Hematopoietic multipotent progenitor cell (in vitro differentiated cells): ENCODE measurements at regions not wholly inside any gene's neighbourhood (a gene's known extent, or its start where the extent isn't known, plus 50 kb on each side); places are given as distances from the start of the nearest gene placed in this dataset.

Experiments
- DNase-seq, 3 donors: peaks; one replicate each; pipeline ENCODE4 v3.0.0-alpha.2; 2011 to 2015; ENCODE audit warnings: low read depth in 2 of 3, low spot score in 2 of 3

GRCh38 chr3:102176333-102177050 is 258.3 kb upstream of the ZPLD1 start:
- DNase-seq = peak in 1 of 3 donors; percentile 10

DNA sequence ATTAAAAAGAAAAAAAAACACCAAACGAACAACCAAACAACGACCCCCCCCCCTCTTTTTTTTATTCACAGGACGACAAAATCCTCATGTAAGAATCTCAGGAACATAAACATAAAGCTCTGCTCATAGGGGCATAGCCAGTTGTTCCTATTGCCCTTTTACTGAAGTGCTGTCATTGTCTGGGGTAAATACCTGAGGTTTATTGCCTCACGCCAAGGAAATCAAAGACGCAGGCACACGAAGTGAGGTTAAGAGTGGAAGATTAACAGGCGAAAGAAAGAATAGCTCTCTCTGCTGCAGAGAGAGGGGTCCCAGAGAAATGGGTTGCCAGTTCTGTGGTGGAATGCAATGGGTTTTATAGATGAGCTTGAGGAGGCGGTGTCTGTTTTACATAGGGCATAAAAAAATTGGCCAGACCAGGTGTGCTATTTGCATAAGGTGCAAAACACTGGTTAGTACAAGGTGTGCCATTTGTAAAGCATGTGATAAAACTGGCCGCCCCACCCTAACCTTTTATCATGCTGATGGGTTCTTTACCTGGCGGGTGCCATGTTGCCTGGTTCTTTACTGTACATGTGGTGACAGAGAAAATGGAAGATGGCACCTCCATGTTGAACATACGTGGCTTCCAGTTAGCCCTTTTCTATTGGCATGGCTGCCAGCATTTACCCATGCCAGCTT is 257.6 kb upstream of the ZPLD1 start:
- no peak for DNase-seq

- DNase-seq = no peak
Observed at GRCh38 chr3:102178817-102179216, 256.0 kb upstream of the ZPLD1 start.

DNA sequence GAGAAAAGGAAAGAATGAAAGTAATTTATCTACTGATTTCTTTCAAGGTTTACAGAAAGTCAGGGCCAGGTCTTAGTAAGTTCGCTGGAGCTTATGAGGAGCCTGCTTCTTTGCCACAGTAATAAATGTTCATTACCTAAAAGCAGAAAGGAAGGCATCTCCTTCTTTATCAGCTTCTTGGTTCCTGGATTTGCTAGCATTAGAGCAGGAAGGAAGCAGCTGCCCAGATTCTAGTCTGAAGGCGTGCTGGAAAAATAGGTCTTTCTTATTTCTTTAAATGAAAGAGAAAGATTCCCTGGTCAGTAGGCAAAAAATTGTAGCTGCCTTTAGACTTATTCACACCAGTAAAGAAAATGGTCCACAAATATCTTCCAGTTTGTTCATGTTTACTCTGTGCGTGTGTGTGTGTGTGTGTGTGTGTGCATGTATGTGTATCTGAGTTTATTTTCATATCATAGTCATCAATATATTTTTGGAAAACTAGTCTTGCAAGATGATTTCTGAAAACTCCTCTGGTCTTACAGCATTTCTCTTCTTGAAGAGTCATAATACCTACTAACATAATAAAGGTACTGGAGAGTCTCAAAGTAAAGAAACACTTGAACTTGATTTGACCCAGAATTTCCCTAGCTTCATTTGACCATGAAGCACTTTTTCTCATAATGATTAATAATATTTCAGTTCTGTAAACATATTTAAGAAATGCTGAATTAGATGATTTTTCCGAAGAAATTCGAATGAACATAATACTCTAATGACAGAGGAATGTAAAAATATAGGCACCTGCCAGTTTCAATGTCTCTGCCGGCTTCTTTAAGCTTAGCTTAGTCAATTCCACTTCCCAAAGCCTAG is 255.3 kb upstream of the ZPLD1 start:
- peak in 1 of 3 donors; percentile 8 for DNase-seq

DNA sequence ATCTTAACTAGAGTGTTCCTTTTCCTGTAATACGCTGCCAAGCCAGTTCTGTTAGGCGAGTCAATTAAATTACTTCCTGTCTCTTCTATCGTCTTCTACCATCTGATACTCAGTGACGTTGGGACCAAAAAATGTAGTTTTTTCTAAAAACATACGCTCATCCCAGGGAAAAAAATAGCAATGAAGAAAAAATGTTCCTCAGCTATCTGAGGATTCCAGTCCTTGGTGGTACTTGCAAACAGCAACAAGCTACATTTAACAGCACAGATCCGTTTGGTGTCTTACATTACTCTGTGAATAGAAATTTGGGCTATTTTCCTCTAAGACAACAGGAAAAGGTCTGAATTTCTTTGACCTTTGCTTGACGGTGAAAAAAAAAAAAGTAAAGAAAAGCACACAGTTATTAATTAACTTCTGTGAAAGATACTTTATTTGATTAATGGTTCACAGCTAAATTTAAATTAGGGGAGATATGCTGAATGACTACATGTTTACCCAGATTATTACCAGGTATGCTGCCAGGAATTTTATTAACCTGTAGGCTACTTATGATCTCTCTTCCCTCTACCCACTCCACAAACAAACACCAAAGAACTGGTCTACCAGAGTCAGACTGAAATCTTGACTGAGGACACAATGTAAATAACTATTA is 254.4 kb upstream of the ZPLD1 start:
- peak in 2 of 3 donors; percentile 56 to 84 for DNase-seq

DNA sequence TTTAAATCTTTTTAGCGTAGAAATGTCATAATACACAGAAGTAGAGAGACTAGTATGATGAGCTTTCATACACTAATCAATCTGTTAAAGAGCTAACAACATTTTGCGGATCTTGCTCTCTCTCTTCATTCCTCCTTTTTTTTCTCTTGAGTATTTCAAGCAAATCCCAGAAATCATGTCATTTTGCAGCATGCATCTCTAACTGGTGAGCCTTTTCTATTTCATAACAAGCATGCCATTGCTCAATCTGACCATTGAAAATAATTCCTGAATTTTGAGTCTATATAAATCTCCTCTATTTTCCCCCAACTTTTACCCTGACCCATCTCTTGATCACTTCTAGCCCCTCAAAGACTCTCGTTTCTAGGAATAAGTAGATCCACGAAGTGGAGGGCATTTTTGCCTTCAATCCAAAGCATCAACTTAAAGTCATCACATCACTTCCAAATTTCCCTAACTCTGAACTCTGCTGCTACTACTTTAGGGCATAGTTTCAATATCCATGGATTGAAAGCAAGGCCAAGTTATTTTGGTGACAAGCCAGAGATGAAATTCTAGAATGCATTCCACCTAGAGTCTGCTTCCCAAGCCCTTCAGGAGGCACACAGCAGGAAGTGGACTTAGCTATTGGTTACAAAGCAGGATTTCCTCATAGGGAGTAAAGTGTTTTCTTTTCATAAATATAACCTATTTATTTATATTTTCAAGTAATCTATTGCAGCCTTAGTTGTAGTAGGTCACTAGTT is 253.5 kb upstream of the ZPLD1 start:
- DNase-seq = no peak

DNA sequence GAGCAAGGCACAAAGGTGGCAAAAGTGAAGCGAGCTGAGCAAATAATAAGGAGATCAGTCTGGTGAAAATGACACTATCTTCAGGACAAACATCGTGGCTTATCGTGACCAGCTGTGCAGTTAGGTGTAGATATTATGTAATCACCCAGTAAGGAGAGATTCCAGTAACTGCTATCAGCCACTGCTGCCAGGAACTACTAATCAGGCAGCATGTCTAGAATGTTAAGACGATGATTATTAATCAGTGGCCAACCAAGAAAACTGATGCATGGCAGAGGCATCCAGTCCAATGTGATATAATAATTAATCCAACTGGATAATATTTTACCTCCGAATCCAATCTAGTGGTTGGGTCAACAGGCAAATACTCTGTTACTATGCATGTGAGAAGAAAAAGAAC is 252.7 kb upstream of the ZPLD1 start:
- peak in 2 of 3 donors; percentile 22 to 45 for DNase-seq

DNA sequence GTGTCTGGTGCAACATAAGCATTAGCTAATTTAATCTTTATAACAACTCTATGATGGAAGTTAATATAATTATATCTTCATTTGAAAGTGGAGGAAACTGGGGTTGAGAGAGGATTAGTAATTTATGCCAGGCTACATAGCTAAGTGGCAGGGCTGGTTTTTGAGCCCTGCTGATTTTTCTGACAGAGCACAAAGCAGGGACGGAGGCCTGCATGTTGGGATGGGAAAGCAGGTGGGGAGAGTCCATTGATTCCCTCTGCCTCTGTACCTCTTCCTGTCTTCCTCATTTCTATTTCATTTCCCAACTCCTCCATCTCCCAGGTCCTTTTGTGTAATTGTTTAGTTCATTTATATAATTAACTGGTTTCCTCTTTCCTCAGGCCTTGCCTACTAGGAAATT is 251.6 kb upstream of the ZPLD1 start:
- DNase-seq = no peak

GRCh38 chr3:102183623-102184022 is 251.2 kb upstream of the ZPLD1 start:
- no peak for DNase-seq

- DNase-seq = no peak
Observed at GRCh38 chr3:102189541-102189940, 245.3 kb upstream of the ZPLD1 start.

DNA sequence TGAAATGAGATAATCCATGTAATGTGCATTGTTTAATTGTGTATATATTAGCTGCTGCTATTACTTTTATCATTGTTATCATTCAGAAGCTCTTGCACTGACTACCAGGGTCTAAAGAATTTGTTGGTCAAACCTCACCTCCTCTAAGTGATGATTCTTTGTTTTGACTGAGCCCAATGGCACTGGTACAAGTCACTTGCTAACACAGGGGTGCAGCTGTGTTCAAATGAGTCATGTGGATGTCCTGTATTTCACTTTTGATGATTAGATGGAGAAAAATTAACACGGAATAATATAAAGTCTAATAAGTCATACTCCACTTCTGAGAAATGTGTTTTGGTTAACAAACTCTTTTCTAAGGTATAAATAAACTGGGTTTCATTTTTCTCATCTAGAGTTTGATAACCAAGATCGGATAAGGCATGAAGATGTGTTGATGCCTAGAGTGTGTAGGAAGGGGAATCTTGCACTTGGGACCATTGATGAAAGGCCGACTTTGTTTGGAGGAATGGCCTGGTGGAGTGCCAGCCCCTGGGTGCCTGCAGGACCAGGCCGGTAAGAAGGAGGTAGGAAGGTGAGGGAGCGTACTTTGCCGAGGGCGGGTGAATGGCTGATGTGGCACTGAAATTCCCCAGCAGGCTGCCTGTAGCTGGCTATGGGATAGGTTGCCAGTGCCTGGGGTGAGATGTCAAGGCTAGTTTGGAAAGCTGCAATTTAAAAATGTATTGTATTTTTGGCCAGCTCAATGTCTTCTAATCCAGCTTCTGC is 244.7 kb upstream of the ZPLD1 start:
- DNase-seq = no peak

DNA sequence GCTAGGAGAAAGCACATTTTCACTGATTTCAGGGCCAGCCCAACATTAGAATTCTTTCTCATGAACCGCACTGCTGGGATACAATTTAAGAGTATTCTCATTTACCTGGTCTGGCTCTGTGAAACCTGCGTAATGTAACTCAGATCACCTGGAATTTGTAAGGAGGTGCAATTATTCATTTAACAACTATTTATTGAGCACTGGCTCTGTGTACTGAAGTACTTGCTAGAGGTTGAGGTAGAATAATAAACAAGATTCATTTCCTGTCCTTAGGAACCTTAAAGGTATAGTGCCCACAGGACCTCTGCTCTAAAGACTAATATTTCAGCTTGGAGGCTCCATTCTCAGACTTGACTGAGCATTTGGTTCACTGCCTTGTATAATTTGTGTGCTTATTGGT is 242.2 kb upstream of the ZPLD1 start:
- no peak for DNase-seq

DNA sequence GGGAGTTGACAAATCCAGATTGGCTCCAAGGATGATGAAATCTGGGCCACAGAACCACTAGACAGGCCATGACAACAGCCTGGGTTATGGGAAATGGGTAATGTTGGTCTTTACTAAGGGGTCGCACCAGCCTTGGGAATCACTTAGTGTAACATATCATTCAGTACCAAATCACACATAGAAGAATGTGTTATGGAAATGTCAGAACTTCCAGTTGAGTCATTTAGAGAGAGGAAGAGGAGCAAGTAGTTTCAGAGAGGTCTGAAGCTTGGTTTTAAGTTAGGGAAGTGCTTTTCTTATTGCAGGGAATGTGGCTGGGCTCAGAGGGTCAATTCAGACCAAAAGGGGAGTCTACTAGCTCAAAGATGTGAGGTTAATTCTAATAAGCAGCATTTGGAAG is 241.6 kb upstream of the ZPLD1 start:
- no peak for DNase-seq

- no peak for DNase-seq
Observed at GRCh38 chr3:102194001-102194400, 240.8 kb upstream of the ZPLD1 start.

DNA sequence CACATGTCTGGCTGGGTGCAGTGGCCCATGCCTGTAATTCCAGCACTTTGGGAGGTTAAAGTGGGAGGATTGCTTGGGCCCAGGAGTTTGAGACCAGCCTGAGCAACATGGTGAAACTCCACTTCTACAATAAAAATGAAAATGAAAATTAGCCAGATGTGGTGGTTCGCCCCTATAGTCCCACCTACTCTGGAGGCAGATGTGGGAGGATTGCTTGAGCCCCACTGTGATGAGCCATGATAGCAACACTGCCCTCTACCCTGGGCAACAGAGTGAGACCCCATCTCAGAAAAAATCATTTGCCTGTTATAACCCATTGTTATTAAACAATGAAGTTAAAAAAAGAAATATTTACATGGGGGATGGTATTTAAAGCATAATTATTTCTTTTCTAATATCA is 240.1 kb upstream of the ZPLD1 start:
- no peak for DNase-seq

GRCh38 chr3:102195198-102195948 is 239.4 kb upstream of the ZPLD1 start:
- DNase-seq = no peak

- DNase-seq = no peak
Observed at GRCh38 chr3:102200126-102200525, 234.7 kb upstream of the ZPLD1 start.

- no peak for DNase-seq
Observed at GRCh38 chr3:102200560-102200959, 234.3 kb upstream of the ZPLD1 start.

DNA sequence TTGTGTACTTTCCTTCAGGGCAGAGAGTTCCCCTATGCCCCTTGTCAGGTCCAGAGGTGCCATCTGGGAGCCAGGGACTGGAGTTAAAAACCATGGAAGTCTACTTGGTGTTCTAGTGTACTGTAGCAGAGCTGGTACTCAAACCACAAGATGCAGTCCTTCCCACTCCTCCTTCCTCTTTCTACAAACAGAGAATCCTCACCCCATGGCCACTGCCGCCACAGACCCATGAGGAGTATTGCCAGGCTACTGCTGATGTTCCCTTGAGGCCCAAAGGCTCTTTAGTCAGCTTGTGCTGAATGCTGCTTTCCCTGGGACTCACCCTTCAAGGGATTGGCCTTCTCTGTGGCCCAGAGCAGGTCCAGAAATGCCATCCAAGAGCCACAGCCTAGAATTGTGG is 229.2 kb upstream of the ZPLD1 start:
- DNase-seq = peak in 1 of 3 donors; percentile 60
